KMS-11 (cell line): ENCODE measurements at regions not wholly inside any gene's neighbourhood (a gene's known extent, or its start where the extent isn't known, plus 50 kb on each side); places are given as distances from the start of the nearest gene placed in this dataset.

Experiments used
- H2AFZ ChIP-seq: fragments of 200-600 bp; sonication (generic); 2 replicates; pipeline ENCODE4 v1.6.1; 2016; ENCODE audit warnings: antibody characterized with exemption, mixed run types, low read depth
- H3K27ac ChIP-seq: fragments of 200-600 bp; sonication (generic); 2 replicates; pipeline ENCODE4 v1.6.1; 2016; ENCODE audit warnings: mild to moderate bottlenecking, mixed run types
- H3K27me3 ChIP-seq: fragments of 200-600 bp; sonication (generic); 2 replicates; pipeline ENCODE4 v1.6.1; 2017; ENCODE audit warnings: mild to moderate bottlenecking, low read depth, mixed run types, moderate library complexity; ENCODE audit not compliant: insufficient read depth
- H3K36me3 ChIP-seq: fragments of 200-600 bp; sonication (generic); 2 replicates; pipeline ENCODE4 v1.6.1; 2017; ENCODE audit warnings: mild to moderate bottlenecking, mixed run types; ENCODE audit not compliant: insufficient read depth
- H3K4me1 ChIP-seq: fragments of 200-600 bp; sonication (generic); 2 replicates; pipeline ENCODE4 v1.6.1; 2016; ENCODE audit warnings: mild to moderate bottlenecking, low read depth, mixed run types; ENCODE audit not compliant: poor library complexity, severe bottlenecking
- H3K4me2 ChIP-seq: fragments of 200-600 bp; sonication (generic); 2 replicates; pipeline ENCODE4 v1.7.0; 2016; ENCODE audit warnings: mild to moderate bottlenecking, mixed run types
- H3K4me3 ChIP-seq: fragments of 200-600 bp; sonication (generic); IDR thresholded peaks from 2 replicates; pipeline ENCODE4 v1.6.1; 2017; ENCODE audit warnings: low read depth, low read length, mixed read lengths; ENCODE audit not compliant: insufficient read depth
- H3K79me2 ChIP-seq: fragments of 200-600 bp; sonication (generic); 2 replicates; pipeline ENCODE4 v1.6.1; 2016; ENCODE audit warnings: low read depth, mixed run types; ENCODE audit not compliant: insufficient read depth
- H3K9ac ChIP-seq: fragments of 200-600 bp; sonication (generic); 2 replicates; pipeline ENCODE4 v1.6.1; 2016; ENCODE audit warnings: mild to moderate bottlenecking, mixed run types
- H4K20me1 ChIP-seq: fragments of 200-600 bp; sonication (generic); 2 replicates; pipeline ENCODE4 v1.6.1; 2016; ENCODE audit warnings: mild to moderate bottlenecking, mixed run types; ENCODE audit not compliant: insufficient read depth
- TF ChIP-seq, protein P1 (sequence below): fragments of 200-600 bp; sonication (generic); conservative IDR thresholded peaks from 2 replicates; pipeline ENCODE4 v1.6.1; 2017; ENCODE audit warnings: low read depth, mild to moderate bottlenecking, antibody characterized with exemption, low read length, moderate library complexity, mixed read lengths

DNA sequence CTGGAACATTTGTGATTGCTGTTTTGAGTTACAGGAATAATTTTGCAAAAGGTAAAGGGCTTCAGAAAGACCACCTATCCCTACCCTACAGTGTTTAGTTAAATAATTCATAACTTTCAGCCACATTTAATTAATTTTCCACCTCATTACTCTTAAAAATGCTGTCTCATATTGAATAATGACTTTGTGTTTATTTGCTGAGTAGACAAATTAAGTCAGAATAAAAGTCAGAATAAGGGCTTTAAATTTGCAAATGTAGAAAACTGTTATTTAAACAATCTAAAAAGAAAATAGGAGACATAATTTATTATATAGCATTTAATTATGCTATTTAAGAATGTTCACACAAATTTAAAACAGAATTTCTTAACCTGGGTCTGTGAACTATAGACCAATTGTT is 293.7 kb upstream of the RIMS1 start:
- Histone ChIP-seq H3K27ac (no peak overlapping the region), H4K20me1 (no peaks in the 10 kb centered on the region), H3K27me3 (no peaks in the 10 kb centered on the region), H3K4me1 (no peaks in the 10 kb centered on the region), H3K79me2 (no peaks in the 10 kb centered on the region), H2AFZ (no peak overlapping the region), H3K36me3 (no peaks in the 10 kb centered on the region), H3K4me2 (no peak overlapping the region), H3K4me3 (no peak overlapping the region), H3K9ac (no peak overlapping the region)
- TF ChIP-seq, protein P1, sequence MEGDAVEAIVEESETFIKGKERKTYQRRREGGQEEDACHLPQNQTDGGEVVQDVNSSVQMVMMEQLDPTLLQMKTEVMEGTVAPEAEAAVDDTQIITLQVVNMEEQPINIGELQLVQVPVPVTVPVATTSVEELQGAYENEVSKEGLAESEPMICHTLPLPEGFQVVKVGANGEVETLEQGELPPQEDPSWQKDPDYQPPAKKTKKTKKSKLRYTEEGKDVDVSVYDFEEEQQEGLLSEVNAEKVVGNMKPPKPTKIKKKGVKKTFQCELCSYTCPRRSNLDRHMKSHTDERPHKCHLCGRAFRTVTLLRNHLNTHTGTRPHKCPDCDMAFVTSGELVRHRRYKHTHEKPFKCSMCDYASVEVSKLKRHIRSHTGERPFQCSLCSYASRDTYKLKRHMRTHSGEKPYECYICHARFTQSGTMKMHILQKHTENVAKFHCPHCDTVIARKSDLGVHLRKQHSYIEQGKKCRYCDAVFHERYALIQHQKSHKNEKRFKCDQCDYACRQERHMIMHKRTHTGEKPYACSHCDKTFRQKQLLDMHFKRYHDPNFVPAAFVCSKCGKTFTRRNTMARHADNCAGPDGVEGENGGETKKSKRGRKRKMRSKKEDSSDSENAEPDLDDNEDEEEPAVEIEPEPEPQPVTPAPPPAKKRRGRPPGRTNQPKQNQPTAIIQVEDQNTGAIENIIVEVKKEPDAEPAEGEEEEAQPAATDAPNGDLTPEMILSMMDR = no peak

DNA sequence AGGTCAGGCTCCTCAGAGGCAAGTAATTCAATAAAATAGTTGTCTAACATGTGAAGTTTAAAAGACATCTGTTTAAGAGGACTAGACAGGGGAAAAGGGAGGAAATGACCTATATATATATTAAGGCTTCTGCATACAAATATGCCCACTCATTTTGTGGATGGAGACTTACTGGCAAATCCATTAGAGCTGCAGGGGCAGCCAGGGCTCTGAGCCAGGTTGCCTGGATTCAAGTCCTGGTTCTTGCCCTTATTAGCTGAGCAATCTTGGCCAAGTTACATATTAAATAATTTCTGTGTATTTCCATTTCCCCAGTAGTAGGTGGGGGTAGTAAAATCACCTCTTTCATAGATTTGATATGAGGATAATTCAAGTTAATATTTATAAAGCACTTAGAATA is 287.0 kb upstream of the RIMS1 start:
- no peaks in the 10 kb centered on the region for H3K36me3 ChIP-seq
- H3K27ac ChIP-seq = no peak overlapping the region
- no peak overlapping the region for H3K4me2 ChIP-seq
- H4K20me1 ChIP-seq = no peaks in the 10 kb centered on the region
- H3K4me3 ChIP-seq = no peak overlapping the region
- H3K9ac ChIP-seq = no peak overlapping the region
- TF ChIP-seq, protein P1 = no peak
- no peak overlapping the region for H2AFZ ChIP-seq
- H3K79me2 ChIP-seq = no peaks in the 10 kb centered on the region
- no peaks in the 10 kb centered on the region for H3K27me3 ChIP-seq
- no peaks in the 10 kb centered on the region for H3K4me1 ChIP-seq

DNA sequence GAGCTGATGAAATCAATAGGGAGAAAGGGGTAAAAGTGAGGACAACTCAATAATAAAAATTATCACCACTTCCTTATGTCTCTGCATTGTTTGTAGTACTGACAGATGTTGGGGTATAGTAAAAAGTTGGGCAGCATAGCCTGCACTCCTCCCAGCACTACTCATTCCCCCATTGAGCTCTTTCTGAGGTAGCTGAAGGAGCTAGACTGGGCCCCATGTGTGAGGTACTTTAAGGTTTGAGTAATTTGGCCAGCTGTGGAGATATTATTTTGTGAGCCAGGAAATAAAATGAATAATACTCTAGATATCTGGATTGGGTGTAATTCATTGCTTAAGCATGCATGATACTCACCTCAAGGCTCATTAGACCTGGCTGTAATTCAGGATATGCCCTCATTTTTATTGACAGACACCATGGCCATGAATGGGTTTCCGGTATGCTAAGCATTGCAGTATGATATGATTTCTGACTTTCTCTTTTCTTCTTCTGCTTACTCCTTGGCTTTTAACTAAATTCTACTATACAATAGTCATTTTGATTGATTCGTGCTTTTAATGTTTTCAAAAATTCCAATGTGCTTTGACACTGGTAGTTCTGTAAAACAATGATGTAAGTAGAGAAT is 283.9 kb upstream of the RIMS1 start:
- Histone ChIP-seq H3K36me3 (no peaks in the 10 kb centered on the region), H2AFZ (no peak overlapping the region), H3K4me2 (no peak overlapping the region), H3K9ac (no peak overlapping the region), H3K27ac (no peak overlapping the region), H3K4me1 (no peaks in the 10 kb centered on the region), H3K27me3 (no peaks in the 10 kb centered on the region), H4K20me1 (no peaks in the 10 kb centered on the region), H3K79me2 (no peaks in the 10 kb centered on the region), H3K4me3 (no peak overlapping the region)
- TF ChIP-seq, protein P1 = no peak

DNA sequence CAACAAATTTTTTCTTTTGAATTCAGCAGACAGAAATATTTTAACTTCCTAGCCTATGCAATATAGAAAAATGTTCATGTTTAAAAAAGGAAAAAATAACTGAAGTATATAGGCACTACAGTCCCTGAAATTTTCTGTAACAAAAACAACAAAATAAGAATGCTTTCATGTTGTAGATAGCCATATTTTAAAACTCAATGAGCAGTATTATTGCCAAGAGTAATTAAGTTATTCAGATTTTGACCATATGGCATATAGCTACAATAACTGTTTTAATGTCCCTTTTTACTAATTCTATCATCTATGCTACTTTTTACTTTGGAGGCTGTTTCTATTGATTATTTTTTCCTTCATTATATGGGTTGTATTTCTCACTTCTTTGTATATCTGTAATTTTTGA is 283.3 kb upstream of the RIMS1 start:
- H3K4me3 ChIP-seq = no peak overlapping the region

More for the DNA sequence above, 283.3 kb upstream of the RIMS1 start:
- Histone ChIP-seq H3K9ac (no peak overlapping the region), H2AFZ (no peak overlapping the region), H3K79me2 (no peaks in the 10 kb centered on the region), H3K27me3 (no peaks in the 10 kb centered on the region), H3K27ac (no peak overlapping the region), H3K4me1 (no peaks in the 10 kb centered on the region), H3K4me2 (no peak overlapping the region), H4K20me1 (no peaks in the 10 kb centered on the region), H3K36me3 (no peaks in the 10 kb centered on the region)
- TF ChIP-seq, protein P1 = no peak
